Endodermal cell (in vitro differentiated cells): ENCODE measurements at regions not wholly inside any gene's neighbourhood (a gene's known extent, or its start where the extent isn't known, plus 50 kb on each side); places are given as distances from the start of the nearest gene placed in this dataset.

Experiments used
- DNase-seq: peaks from one replicate; pipeline ENCODE4 v3.0.0-alpha.2; 2017
- H3K27ac ChIP-seq: 2 replicates; pipeline ENCODE4 v1.5.1; 2013; ENCODE audit warnings: mild to moderate bottlenecking, low read depth, low read length, moderate library complexity
- H3K27me3 ChIP-seq: 2 replicates; pipeline ENCODE4 v1.6.1; 2013; ENCODE audit warnings: mild to moderate bottlenecking, low read length, moderate library complexity; ENCODE audit not compliant: insufficient read depth, control insufficient read depth, poor library complexity, severe bottlenecking
- H3K36me3 ChIP-seq: 2 replicates; pipeline ENCODE4 v1.7.0; 2013; ENCODE audit warnings: mild to moderate bottlenecking, low read length, moderate library complexity; ENCODE audit not compliant: control insufficient read depth, insufficient read depth
- H3K4me1 ChIP-seq: one replicate; pipeline ENCODE4 v1.7.0; 2013; ENCODE audit warnings: low read length; ENCODE audit not compliant: control insufficient read depth, insufficient read depth
- H3K4me3 ChIP-seq: 2 replicates; pipeline ENCODE4 v1.5.1; 2013; ENCODE audit warnings: mild to moderate bottlenecking, low read length, moderate library complexity
- H3K9ac ChIP-seq: 2 replicates; pipeline ENCODE4 v1.6.1; 2013; ENCODE audit warnings: mild to moderate bottlenecking, low read length, moderate library complexity; ENCODE audit not compliant: poor library complexity, severe bottlenecking; ENCODE audit errors: extremely low read depth
- H3K9me3 ChIP-seq: 2 replicates; pipeline ENCODE4 v1.6.1; 2013; ENCODE audit warnings: mild to moderate bottlenecking, low read length, moderate library complexity; ENCODE audit not compliant: control insufficient read depth
- H3K27ac Mint-ChIP-seq: 2 replicates; pipeline ENCODE4 v1.8.0; 2020; ENCODE audit warnings: mixed read lengths
- H3K27me3 Mint-ChIP-seq: 2 replicates; pipeline ENCODE4 v1.8.0; 2021; ENCODE audit warnings: mild to moderate bottlenecking, mixed read lengths; ENCODE audit not compliant: insufficient read depth
- H3K36me3 Mint-ChIP-seq: 2 replicates; pipeline ENCODE4 v1.8.0; 2020; ENCODE audit warnings: low read depth, mixed read lengths
- H3K4me1 Mint-ChIP-seq: 2 replicates; pipeline ENCODE4 v1.8.0; 2020; ENCODE audit warnings: mixed read lengths
- H3K4me3 Mint-ChIP-seq: 2 replicates; pipeline ENCODE4 v1.8.0; 2020; ENCODE audit warnings: mild to moderate bottlenecking, moderate library complexity, mixed read lengths
- H3K9me3 Mint-ChIP-seq: 2 replicates; pipeline ENCODE4 v1.8.0; 2020; ENCODE audit warnings: mild to moderate bottlenecking, mixed read lengths
- WGBS, 2 experiments: methylation state at CpG; one replicate each; pipeline versions ENCODE4 v1.1.5 to v1.1.7; 2013; ENCODE audit warnings: missing lambda C conversion rate in 2 of 2, mixed read lengths in 1 of 2; ENCODE audit not compliant: insufficient coverage in 1 of 2, insufficient read length in 1 of 2; 5-methylcytosine and 5-hydroxymethylcytosine counted together
- TF ChIP-seq, protein P1 (sequence below): fragments of 200-600 bp; sonication (generic); conservative IDR thresholded peaks from 2 replicates; pipeline ENCODE4 v1.5.0; 2021; ENCODE audit warnings: antibody characterized with exemption, mild to moderate bottlenecking

GRCh38 chr14:30369502-30370180 lies 189.3 kb upstream of the G2E3 start:
- Histone ChIP-seq H3K4me1 (peaks cover 4% of the 10 kb centered on the region), H3K36me3 (no peaks in the 10 kb centered on the region), H3K9ac (no peak overlapping the region), H3K9me3 (no peaks in the 10 kb centered on the region), H3K27ac (no peak overlapping the region), H3K27me3 (no peaks in the 10 kb centered on the region), H3K4me3 (no peak overlapping the region)
- Mint-ChIP-seq H3K36me3 (no peaks in the 10 kb centered on the region), H3K27ac (no peak overlapping the region), H3K4me1 (peaks cover 10% of the 10 kb centered on the region), H3K4me3 (no peak overlapping the region), H3K9me3 (peaks cover 2% of the 10 kb centered on the region), H3K27me3 (no peaks in the 10 kb centered on the region)
- TF ChIP-seq, protein P1, sequence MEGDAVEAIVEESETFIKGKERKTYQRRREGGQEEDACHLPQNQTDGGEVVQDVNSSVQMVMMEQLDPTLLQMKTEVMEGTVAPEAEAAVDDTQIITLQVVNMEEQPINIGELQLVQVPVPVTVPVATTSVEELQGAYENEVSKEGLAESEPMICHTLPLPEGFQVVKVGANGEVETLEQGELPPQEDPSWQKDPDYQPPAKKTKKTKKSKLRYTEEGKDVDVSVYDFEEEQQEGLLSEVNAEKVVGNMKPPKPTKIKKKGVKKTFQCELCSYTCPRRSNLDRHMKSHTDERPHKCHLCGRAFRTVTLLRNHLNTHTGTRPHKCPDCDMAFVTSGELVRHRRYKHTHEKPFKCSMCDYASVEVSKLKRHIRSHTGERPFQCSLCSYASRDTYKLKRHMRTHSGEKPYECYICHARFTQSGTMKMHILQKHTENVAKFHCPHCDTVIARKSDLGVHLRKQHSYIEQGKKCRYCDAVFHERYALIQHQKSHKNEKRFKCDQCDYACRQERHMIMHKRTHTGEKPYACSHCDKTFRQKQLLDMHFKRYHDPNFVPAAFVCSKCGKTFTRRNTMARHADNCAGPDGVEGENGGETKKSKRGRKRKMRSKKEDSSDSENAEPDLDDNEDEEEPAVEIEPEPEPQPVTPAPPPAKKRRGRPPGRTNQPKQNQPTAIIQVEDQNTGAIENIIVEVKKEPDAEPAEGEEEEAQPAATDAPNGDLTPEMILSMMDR, result no peak
- DNase-seq, result no peak
- 83 to 96% methylated on average over 1 to 5 of the region's 6 CpGs for WGBS, 2 experiments

DNA sequence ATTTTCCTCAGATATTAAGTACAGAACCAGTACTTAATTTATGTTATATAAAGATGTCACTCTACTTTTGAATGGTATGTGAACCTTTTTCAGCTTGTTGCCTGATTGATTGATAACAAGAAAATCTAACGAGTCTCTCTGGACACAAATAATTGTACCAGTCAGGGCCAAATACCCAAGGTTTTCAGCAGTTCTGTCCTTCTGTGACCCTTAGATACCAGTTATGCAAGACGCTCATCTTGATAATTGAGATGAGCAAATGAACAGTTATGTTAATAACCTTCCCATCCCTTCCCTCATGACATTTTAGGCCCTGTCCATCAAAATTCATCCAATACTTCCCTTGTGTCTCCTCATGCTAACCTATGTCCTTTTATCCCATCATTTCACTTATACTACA lies 185.9 kb upstream of the G2E3 start:
- Histone ChIP-seq H3K4me3 (no peak overlapping the region), H3K9ac (no peak overlapping the region), H3K27me3 (no peaks in the 10 kb centered on the region), H3K27ac (no peak overlapping the region), H3K4me1 (peaks cover 11% of the 10 kb centered on the region), H3K36me3 (no peaks in the 10 kb centered on the region), H3K9me3 (no peaks in the 10 kb centered on the region)
- no peak overlapping the region for H3K4me3 Mint-ChIP-seq
- H3K9me3 Mint-ChIP-seq, result peaks cover 2% of the 10 kb centered on the region
- TF ChIP-seq, protein P1, result no peak
- no peaks in the 10 kb centered on the region for H3K36me3 Mint-ChIP-seq
- 71 to 93% methylated on average over 1 to 2 of the region's 2 CpGs for WGBS, 2 experiments
- H3K27me3 Mint-ChIP-seq, result no peaks in the 10 kb centered on the region
- no peak overlapping the region for H3K27ac Mint-ChIP-seq
- DNase-seq, result no peak
- peaks cover 22% of the 10 kb centered on the region for H3K4me1 Mint-ChIP-seq

GRCh38 chr14:30373526-30373925 lies 185.4 kb upstream of the G2E3 start:
- 92% methylated on average over 2 of the region's 2 CpGs; no CpG with 5 or more reads in 1 of the 2 experiments for WGBS, 2 experiments

More at GRCh38 chr14:30373526-30373925, 185.4 kb upstream of the G2E3 start:
- DNase-seq, result no peak
- Mint-ChIP-seq H3K4me1 (peaks cover 22% of the 10 kb centered on the region), H3K9me3 (peaks cover 2% of the 10 kb centered on the region), H3K36me3 (no peaks in the 10 kb centered on the region), H3K27ac (no peak overlapping the region), H3K4me3 (no peak overlapping the region), H3K27me3 (no peaks in the 10 kb centered on the region)
- H3K4me3 ChIP-seq, result no peak overlapping the region
- H3K9me3 ChIP-seq, result no peaks in the 10 kb centered on the region
- H3K27me3 ChIP-seq, result no peaks in the 10 kb centered on the region
- H3K36me3 ChIP-seq, result no peaks in the 10 kb centered on the region
- H3K4me1 ChIP-seq, result peaks cover 11% of the 10 kb centered on the region
- no peak overlapping the region for H3K27ac ChIP-seq
- H3K9ac ChIP-seq, result no peak overlapping the region
- TF ChIP-seq, protein P1, result no peak
